ENCODE measurements at regions not wholly inside any gene's neighbourhood (a gene's known extent, or its start where the extent isn't known, plus 50 kb on each side); places are given as distances from the start of the nearest gene placed in this dataset.
"Not testable (repeated sequence)": the region's sequence is repeated elsewhere in the genome, so short reads cannot be mapped to it uniquely, and the experiment has no call there.

- not testable (repeated sequence) for TF ChIP-seq CTCF (IDR thresholded peaks at IDR 0.05; ENCODE audit: low read depth, low read length); EZH2phosphoT487 (IDR thresholded peaks at IDR 0.05; ENCODE audit: low read depth)
Observed at GRCh38 chr20:30289049-30289448, 968.4 kb upstream of the DEFB115 start.

All from OCI-LY3 (cell line).